NCI-H2029 treated with DMSO at 0.1 percent for 48 hours (cell line): ENCODE measurements at regions not wholly inside any gene's neighbourhood (a gene's known extent, or its start where the extent isn't known, plus 50 kb on each side); places are given as distances from the start of the nearest gene placed in this dataset.

Experiments
- DNase-seq: peaks from one replicate; lab custom pipeline; 2025; lab: John Stamatoyannopoulos, UW

- DNase-seq: no peak
These were observed 72.3 kb downstream of the GMNC start for GRCh38 chr3:190790185-190790584.

GRCh38 chr3:190786898-190787297, 75.6 kb downstream of the GMNC start:
- DNase-seq: no peak

GRCh38 chr3:190785047-190785446, 77.4 kb downstream of the GMNC start:
- no peak for DNase-seq

- no peak for DNase-seq
These were observed 82.0 kb downstream of the GMNC start for GRCh38 chr3:190780524-190780923.

DNA sequence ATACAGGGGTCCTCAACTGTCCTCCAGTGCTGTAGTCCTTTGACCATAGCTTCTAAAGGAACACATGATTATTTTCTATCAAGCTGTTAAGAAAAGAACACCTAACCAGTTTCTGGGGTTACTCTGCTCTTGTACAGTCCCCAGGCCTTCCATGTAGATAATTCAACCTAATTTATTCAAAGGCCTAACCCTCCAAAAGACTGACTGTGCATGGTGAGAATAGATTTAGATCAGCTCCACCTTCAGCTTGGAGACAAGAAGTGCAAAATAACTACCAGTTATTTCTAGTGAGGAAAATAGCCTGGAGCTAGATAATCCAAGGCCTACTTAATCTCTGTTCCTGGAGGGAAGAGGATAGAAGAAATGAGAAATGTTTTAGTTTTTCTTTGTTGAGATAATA, 87.9 kb downstream of the GMNC start:
- no peak for DNase-seq

DNA sequence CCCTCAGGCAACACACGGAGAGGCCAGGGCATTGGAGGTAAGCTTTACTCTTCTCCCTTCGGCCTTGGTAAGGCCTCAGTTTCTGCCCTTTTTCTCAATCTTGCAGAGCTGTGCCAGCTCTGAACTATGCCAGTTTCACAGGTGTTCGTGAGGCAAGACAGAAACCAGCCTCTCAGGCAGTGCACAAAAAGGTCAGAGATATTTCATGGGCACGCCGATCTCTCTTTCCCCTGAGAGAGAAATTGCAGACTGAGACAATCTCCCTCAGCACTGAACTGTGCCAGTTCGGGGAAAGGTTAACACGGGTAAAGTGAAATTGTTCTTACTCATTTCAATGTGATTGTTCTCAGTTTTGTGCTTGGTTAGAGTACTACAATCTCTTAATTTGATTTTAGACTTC, 88.5 kb downstream of the GMNC start:
- no peak for DNase-seq

GRCh38 chr3:190772831-190773230, 89.7 kb downstream of the GMNC start:
- no peak for DNase-seq

GRCh38 chr3:190768891-190769290, 93.6 kb downstream of the GMNC start:
- no peak for DNase-seq

DNA sequence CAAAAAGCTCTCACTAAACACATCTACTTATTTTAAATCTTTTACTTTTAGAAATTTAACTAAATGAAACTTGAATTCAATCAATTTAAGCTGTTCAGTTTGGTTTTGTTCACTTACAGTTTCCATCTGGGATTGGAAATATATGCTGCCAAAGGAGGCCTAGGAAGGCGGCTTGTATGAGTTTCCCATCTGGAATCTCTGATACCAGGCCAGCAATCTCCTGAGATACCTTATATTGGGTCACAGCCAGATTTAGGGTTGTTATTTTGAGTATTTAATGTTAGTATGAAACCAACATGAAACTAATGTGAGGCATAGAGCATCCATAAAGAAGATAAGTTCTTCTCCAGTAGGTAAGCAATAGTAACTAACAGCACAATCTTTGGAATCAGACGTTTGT, 94.6 kb downstream of the GMNC start:
- no peak for DNase-seq

GRCh38 chr3:190764231-190765134, 98.0 kb downstream of the GMNC start:
- no peak for DNase-seq

DNA sequence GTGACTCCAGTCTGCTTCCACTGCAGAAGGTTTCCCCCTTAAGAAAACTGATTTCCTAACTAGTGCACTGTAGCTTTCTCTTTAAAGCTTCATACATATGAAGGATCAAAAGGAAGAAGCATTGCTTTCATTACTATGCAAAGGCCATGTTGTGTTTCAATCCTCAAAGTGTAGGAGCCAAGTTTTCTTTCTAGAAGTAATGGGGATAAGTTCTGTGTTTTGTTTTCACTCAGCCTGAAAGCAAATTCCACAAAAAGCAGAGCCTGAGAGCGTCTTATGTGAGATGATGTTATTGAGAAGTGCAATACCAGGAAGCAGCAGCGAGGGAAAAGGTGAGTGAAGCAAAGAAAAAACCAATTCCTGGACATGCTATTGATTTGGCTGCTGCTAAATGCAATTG, 99.7 kb downstream of the GMNC start:
- no peak for DNase-seq

DNA sequence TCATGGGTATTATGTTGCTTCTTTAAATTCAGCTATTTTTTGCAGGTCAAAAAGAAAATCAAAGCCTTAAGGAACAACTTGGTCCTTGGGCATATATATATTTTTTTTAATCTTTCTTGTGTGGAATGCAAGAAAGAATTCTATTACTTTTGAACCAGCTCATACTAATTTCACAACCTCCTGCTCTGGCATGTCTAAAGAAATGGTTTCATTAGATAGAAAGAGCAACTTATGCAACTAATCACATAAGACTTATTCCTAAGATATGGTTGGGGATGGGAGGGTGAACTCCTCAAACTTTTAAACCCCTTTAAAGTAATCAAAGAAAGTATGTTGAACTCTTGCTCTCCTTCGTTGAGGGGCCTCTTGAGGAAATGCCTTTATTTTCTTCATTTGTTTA, 114.9 kb downstream of the GMNC start:
- DNase-seq: no peak

GRCh38 chr3:190746986-190747385, 115.5 kb downstream of the GMNC start:
- DNase-seq: no peak

DNA sequence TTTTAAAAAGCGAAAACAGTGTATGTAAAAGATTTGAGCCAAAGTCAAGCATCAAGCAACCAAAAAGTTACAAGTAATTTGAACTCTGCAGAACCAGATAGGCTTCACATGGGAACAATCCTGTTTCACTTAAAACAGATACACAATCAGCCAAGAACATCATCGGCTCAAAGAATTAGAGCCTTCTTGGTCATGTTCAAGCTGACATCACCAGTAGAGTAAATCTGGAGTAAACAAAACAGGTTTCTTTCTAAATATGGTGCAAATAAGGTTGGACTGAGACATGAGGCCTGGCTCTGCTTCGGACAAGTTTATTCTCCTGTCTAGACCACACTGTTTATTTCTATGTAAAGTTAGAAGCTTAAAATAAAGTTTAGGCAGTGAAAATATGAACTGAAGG, 116.0 kb downstream of the GMNC start:
- no peak for DNase-seq

GRCh38 chr3:190741788-190742187, 120.7 kb downstream of the GMNC start:
- DNase-seq: no peak

- no peak for DNase-seq
These were observed 122.8 kb downstream of the GMNC start for GRCh38 chr3:190739641-190740185.

- DNase-seq: no peak
These were observed 123.8 kb downstream of the GMNC start for GRCh38 chr3:190738636-190739155.

- no peak for DNase-seq
These were observed 125.0 kb downstream of the GMNC start for GRCh38 chr3:190737446-190737845.

- DNase-seq: no peak
These were observed 128.0 kb downstream of the GMNC start for GRCh38 chr3:190734490-190734889.

DNA sequence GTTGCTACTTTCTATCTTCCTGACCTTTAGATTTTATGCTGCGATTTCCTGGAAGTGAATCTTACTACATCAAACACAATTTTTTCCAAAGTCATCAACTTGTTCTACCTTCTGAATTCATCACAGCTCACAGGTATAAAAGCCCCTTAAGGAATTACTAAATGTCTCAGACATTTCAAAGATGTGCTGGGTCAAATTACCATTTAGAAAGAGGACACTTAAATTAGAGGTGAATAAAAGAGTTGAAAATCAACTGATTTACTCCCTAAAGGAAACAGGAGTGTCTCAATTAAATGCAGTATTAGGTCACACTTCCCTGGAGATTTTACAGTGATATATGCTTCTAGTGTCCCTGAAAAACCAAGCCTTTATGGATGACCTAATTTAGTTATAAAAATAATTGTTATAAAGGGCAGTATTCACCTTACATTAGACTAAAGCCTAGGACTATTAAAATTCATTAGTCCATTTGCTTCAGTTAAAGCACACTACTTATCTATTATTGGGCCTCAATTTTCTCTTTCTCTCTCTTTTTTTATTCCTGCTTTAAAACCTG, 128.8 kb downstream of the GMNC start:
- no peak for DNase-seq

DNA sequence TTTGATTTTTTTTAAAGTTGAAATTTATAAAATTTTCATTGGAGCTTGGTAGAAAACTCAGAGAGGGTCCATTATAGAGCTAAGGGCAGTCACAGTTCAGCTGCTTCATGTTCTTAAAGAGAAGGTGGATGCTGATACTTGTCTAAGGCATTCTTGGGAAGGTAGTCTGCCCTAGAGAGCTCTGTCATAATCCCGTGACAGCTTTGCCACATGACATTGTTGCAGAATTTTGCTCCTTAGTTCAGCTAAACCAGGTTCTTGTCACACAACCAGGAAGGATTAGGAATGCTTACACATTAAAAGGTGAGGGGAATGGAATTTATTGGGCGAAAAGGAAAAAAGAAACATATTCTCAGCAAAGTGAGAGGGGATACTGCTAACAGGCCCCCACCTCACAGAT, 130.9 kb downstream of the GMNC start:
- no peak for DNase-seq

DNA sequence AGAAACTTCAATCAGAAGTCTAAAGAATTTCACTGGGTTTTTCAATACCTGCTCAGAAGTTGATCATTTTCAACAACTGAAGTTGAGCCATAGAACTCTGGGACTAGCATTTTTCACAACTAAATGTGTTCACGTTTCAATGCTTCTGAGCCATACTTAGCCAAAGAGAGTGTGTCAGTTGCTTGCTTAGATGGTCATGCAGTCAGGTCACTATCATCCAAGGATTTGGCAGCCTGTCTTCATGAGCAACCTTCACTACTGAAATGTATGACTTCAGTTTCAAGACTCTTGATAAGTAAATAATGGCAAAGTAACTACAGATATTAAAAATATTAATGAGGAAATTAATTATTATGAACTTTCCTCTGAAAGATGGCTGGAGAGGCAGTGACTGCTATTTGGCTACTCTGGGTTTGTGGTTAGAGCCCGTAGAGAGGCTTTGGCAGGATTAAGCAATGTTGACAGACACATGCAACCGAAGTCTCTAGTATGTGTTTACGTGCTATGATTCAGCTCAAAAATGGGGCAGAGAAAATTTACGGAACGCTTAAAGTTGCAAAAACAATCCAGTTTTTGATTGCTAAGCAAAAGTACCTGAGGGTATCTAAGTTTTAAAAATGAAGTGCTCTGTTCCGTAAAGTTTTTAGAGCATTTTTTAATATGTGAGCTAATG, 133.8 kb downstream of the GMNC start:
- DNase-seq: no peak
